Testis (tissue), 2 donors: ENCODE measurements at regions not wholly inside any gene's neighbourhood (a gene's known extent, or its start where the extent isn't known, plus 50 kb on each side); places are given as distances from the start of the nearest gene placed in this dataset.

Source experiments
- CTCF ChIP-seq, 3 experiments: fragments of 450-650 bp in 2 of 3; fragments of 200-600 bp in 1 of 3; sonication (generic) in 1 of 3; IDR thresholded peaks; one replicate each; pipeline ENCODE4 v1.5.1; 2016 to 2019; ENCODE audit warnings: antibody characterized with exemption in 3 of 3, mild to moderate bottlenecking in 2 of 3, moderate library complexity in 1 of 3
- POLR2A ChIP-seq: fragments of 450-650 bp; IDR thresholded peaks from one replicate; pipeline ENCODE4 v1.6.1; 2017; ENCODE audit warnings: antibody characterized with exemption, mild to moderate bottlenecking, moderate library complexity

- TF ChIP-seq CTCF (IDR thresholded peaks at IDR 0.05) (no peak), POLR2A (no peak)
Observed at GRCh38 chr12:127150956-127151355, 1116.0 kb upstream of the TMEM132C start.
